ENCODE measurements at regions not wholly inside any gene's neighbourhood (a gene's known extent, or its start where the extent isn't known, plus 50 kb on each side); places are given as distances from the start of the nearest gene placed in this dataset.
"Not testable (repeated sequence)": the region's sequence is repeated elsewhere in the genome, so short reads cannot be mapped to it uniquely, and the experiment has no call there.

GRCh38 chr7:41438705-41439514, 264.0 kb downstream of the INHBA start:
- no peak for DNase-seq (ENCODE audit: insufficient read length, low spot score)
- FAIRE-seq, result no peak

GRCh38 chr7:41437257-41438196, 265.4 kb downstream of the INHBA start:
- FAIRE-seq, result no peak

GRCh38 chr7:41436139-41436538, 266.8 kb downstream of the INHBA start:
- DNase-seq (ENCODE audit: insufficient read length, low spot score) (no peak), FAIRE-seq (no peak)

More at GRCh38 chr7:41437257-41438196, 265.4 kb downstream of the INHBA start:
- no peak for DNase-seq (ENCODE audit: insufficient read length, low spot score)

GRCh38 chr7:41435020-41435419, 267.9 kb downstream of the INHBA start:
- not testable (repeated sequence) for DNase-seq (ENCODE audit: insufficient read length, low spot score); FAIRE-seq

GRCh38 chr7:41431671-41432070, 271.2 kb downstream of the INHBA start:
- FAIRE-seq, result no peak
- DNase-seq (ENCODE audit: insufficient read length, low spot score), result no peak

GRCh38 chr7:41428381-41428780, 274.5 kb downstream of the INHBA start:
- DNase-seq (ENCODE audit: insufficient read length, low spot score), result no peak
- FAIRE-seq, result no peak

- FAIRE-seq (no peak), DNase-seq (ENCODE audit: insufficient read length, low spot score) (no peak)
These were observed 277.0 kb downstream of the INHBA start for GRCh38 chr7:41425926-41426325.

GRCh38 chr7:41421056-41421455, 281.8 kb downstream of the INHBA start:
- FAIRE-seq (no peak), DNase-seq (ENCODE audit: insufficient read length, low spot score) (no peak)

GRCh38 chr7:41420421-41420820, 282.5 kb downstream of the INHBA start:
- DNase-seq (ENCODE audit: insufficient read length, low spot score) (no peak), FAIRE-seq (no peak)

- DNase-seq (ENCODE audit: insufficient read length, low spot score) (no peak), FAIRE-seq (no peak)
These were observed 284.6 kb downstream of the INHBA start for GRCh38 chr7:41418337-41418736.

- no peak for FAIRE-seq
- DNase-seq (ENCODE audit: insufficient read length, low spot score), result no peak
These were observed 286.7 kb downstream of the INHBA start for GRCh38 chr7:41416208-41416595.

- DNase-seq (ENCODE audit: insufficient read length, low spot score), result no peak
- FAIRE-seq, result no peak
These were observed 287.3 kb downstream of the INHBA start for GRCh38 chr7:41415471-41416207.

- FAIRE-seq, result no peak
- no peak for DNase-seq (ENCODE audit: insufficient read length, low spot score)
These were observed 287.8 kb downstream of the INHBA start for GRCh38 chr7:41415051-41415450.

GRCh38 chr7:41404375-41405074, 298.4 kb downstream of the INHBA start:
- FAIRE-seq, result no peak
- DNase-seq (ENCODE audit: insufficient read length, low spot score), result no peak

- no peak for FAIRE-seq
- DNase-seq (ENCODE audit: insufficient read length, low spot score), result no peak
These were observed 299.6 kb downstream of the INHBA start for GRCh38 chr7:41403291-41403690.

GRCh38 chr7:41401833-41402232, 301.1 kb downstream of the INHBA start:
- FAIRE-seq (no peak), DNase-seq (ENCODE audit: insufficient read length, low spot score) (no peak)

- no peak for FAIRE-seq
These were observed 303.7 kb downstream of the INHBA start for GRCh38 chr7:41399171-41399570.

GRCh38 chr7:41391818-41392217, 311.1 kb downstream of the INHBA start:
- DNase-seq (ENCODE audit: insufficient read length, low spot score), result no peak
- no peak for FAIRE-seq

More at GRCh38 chr7:41399171-41399570, 303.7 kb downstream of the INHBA start:
- no peak for DNase-seq (ENCODE audit: insufficient read length, low spot score)

GRCh38 chr7:41388933-41389332, 314.0 kb downstream of the INHBA start:
- FAIRE-seq; DNase-seq (ENCODE audit: insufficient read length, low spot score): not testable (repeated sequence)

- DNase-seq (ENCODE audit: insufficient read length, low spot score) (no peak), FAIRE-seq (no peak)
These were observed 316.9 kb downstream of the INHBA start for GRCh38 chr7:41385996-41386395.
